ENCODE measurements at regions not wholly inside any gene's neighbourhood (a gene's known extent, or its start where the extent isn't known, plus 50 kb on each side); places are given as distances from the start of the nearest gene placed in this dataset.

DNA sequence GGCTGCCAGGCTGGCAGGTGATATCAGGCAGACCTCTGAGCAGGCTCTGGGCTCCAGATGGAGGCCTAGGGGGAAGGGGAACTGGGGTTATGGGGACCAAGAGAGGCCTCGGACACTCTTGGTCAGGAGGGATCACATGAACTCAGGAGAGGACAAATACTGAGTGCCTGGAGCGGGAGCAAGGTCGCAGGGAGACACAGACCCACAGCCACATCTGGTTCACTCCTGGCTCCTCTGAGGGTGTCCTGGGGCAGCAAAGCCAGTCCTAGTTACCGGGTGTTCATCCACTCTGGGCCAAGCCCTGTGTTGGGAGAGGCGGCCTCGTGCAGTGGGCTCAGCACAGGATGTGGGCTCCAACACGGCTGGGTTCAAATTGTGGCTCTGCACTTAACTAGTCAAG, 239.0 kb downstream of the PTPRU start:
- Histone ChIP-seq H3K36me3 (ENCODE audit: insufficient read depth, low read depth, low read length) (no peaks in the 10 kb centered on the region), H3K27me3 (ENCODE audit: insufficient read depth, low read length) (peaks cover 16% of the 10 kb centered on the region), H3K9ac (ENCODE audit: low read depth, low read length) (no peak overlapping the region), H3K4me1 (ENCODE audit: insufficient read depth, low read length) (peaks cover 9% of the 10 kb centered on the region; the same call in 1 of the 2 replicates), H3K4me3 (ENCODE audit: low read length) (no peak overlapping the region), H3K27ac (ENCODE audit: low read length) (no peak overlapping the region), H3K9me3 (ENCODE audit: insufficient read depth, low read depth, low read length) (no peaks in the 10 kb centered on the region)

DNA sequence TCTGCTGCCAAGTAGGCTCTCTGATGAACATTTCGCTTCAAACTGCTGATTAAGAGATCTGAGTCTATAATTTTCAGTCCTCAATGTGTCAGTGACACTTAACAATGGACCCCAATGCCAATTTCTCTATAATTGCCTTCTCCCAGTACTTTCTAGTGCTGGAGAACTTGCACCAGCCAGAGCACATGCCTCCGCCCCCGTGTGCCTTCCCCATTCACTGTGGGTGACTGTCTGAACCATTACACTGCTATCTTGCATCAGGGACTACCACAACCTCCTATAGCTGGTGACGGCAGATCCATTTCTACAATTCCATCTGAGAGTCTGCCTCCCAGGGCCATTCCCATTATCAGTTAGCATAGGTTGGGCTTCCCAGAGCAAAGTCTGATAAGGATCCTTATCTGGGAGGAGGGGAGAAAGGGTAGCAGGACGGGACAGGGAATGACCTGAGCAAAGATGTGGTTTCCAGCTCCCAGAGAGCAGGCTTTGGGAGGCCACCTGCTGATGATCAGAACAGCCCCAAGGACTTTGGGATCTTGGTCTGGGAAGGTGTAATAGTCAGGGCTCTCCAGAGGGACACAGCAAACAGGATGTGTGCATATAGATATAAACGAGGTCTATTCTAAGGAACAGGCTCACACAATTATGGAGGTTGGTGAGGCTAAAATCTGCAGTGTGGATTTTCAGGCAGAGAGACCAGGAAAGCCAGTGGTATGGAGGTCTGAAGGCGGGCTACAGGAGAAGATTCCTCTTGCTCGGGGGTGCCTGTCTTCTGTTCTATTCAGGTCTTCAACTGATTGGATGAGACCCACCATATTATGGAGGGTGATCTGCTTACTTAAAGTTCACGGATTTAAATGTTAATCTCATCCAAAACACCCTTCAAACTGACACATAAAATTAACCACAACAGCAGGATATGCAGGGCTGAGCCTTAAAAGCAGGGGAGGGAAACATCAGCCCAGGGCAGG, 238.2 kb downstream of the PTPRU start:
- H3K4me3 ChIP-seq (ENCODE audit: low read length) = no peak overlapping the region
- H3K9me3 ChIP-seq (ENCODE audit: insufficient read depth, low read depth, low read length) = no peaks in the 10 kb centered on the region
- H3K27ac ChIP-seq (ENCODE audit: low read length) = no peak overlapping the region
- no peaks in the 10 kb centered on the region for H3K36me3 ChIP-seq (ENCODE audit: insufficient read depth, low read depth, low read length)
- peaks cover 11% of the 10 kb centered on the region for H3K27me3 ChIP-seq (ENCODE audit: insufficient read depth, low read length)
- H3K9ac ChIP-seq (ENCODE audit: low read depth, low read length) = no peak overlapping the region
- H3K4me1 ChIP-seq (ENCODE audit: insufficient read depth, low read length) = peaks cover 9% of the 10 kb centered on the region; the same call in 1 of the 2 replicates

DNA sequence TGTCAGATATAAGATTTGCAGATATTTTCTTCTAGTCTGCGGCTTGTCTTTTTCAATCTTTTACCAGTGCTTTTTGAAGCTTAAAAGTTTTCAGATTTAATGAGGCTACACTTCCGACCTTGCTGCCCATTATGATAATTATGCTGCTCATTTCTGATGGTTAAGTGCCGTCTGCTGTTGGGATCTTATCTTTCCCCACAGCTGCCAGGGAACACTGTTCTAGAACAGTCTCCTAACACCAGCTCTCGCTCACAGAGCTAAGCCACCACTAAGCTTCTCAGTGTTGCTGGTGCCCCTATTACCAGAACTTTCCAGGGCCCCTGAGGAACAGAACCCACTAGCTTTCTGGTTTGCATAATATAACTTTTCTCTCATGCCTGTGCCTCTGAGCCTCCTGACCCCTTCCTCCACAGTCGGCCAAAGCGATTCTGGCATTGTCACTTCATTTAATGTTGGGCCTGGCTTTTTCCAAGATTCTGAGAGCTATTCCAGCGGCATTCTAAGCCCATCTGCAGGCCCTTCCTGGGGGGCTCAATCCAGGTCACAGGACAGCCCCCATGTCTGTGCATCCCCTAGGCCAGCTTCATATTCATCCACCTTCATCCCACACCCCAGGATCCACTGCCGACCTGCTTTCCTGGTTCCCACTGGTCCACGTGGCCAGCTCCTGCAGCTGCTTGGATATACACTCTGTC, 237.0 kb downstream of the PTPRU start:
- no peaks in the 10 kb centered on the region for H3K9me3 ChIP-seq (ENCODE audit: insufficient read depth, low read depth, low read length)
- no peak overlapping the region for H3K27ac ChIP-seq (ENCODE audit: low read length)
- no peaks in the 10 kb centered on the region for H3K36me3 ChIP-seq (ENCODE audit: insufficient read depth, low read depth, low read length)
- no peaks in the 10 kb centered on the region; the same call in 1 of the 2 replicates for H3K27me3 ChIP-seq (ENCODE audit: insufficient read depth, low read length)
- peaks cover 4% of the 10 kb centered on the region; the same call in 1 of the 2 replicates for H3K4me1 ChIP-seq (ENCODE audit: insufficient read depth, low read length)
- H3K9ac ChIP-seq (ENCODE audit: low read depth, low read length) = no peak overlapping the region
- no peak overlapping the region for H3K4me3 ChIP-seq (ENCODE audit: low read length)

DNA sequence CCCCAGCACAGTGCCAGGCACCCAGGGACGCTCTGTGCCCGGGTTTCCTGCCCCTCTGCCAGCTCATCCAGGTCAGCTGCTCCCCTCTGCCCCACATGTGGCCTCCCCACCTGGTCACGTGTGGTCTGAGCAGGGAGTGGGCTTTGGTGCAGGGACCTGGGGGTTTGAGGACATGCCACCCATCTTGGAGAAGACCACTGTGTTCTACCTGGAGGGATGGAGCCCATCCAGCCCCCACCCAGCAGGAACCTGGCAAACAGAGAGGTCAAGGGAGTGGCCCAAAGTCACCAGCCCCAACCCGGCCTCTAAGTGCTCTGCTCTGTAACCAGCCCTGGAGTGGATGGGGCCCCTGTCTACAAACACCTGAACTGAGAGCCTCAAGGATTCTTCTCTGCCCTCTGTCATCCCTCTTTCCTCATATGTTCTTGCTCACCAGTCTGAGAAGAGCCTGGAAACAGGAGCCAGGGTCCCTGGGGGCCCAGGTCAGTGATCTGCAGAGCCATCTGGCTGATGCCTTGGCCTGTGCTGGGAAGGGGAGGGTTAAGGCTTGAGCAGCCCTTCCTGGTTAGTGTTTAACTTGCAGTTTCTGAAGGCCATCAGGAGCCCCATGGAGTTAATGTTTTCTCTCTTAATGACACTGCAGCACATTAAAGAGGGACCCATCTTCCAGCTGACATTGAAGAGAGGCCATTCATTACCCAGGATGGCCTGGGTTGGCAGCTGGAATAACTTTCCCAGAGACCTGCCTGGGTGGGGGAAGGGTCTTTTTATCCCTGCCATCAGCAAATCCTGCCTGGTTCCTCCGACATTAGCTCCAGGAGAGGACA, 235.4 kb downstream of the PTPRU start:
- no peaks in the 10 kb centered on the region for H3K27me3 ChIP-seq (ENCODE audit: insufficient read depth, low read length)
- peaks cover 4% of the 10 kb centered on the region; the same call in 1 of the 2 replicates for H3K4me1 ChIP-seq (ENCODE audit: insufficient read depth, low read length)
- no peaks in the 10 kb centered on the region for H3K36me3 ChIP-seq (ENCODE audit: insufficient read depth, low read depth, low read length)
- H3K9ac ChIP-seq (ENCODE audit: low read depth, low read length) = no peak overlapping the region
- no peak overlapping the region for H3K27ac ChIP-seq (ENCODE audit: low read length)
- H3K4me3 ChIP-seq (ENCODE audit: low read length) = no peak overlapping the region
- no peaks in the 10 kb centered on the region for H3K9me3 ChIP-seq (ENCODE audit: insufficient read depth, low read depth, low read length)

DNA sequence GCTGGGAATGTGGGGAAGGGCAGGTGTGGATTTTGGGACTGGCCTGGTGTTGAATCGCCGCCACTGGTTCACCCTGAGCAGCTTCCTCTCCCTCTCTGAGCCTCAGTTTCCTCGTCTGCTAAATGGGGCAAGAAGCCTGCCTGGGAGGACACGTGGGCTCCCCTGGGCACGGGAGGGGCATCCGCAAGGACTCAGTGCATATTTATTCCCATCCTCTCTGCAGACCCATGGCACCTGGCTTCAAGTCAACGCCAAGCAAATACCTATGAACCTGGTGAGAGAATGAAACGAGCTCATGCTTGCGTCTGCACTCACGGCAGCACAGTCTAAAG, 234.4 kb downstream of the PTPRU start:
- no peak overlapping the region for H3K4me3 ChIP-seq (ENCODE audit: low read length)
- H3K36me3 ChIP-seq (ENCODE audit: insufficient read depth, low read depth, low read length) = no peaks in the 10 kb centered on the region
- no peak overlapping the region for H3K9ac ChIP-seq (ENCODE audit: low read depth, low read length)
- peaks cover 4% of the 10 kb centered on the region; the same call in 1 of the 2 replicates for H3K4me1 ChIP-seq (ENCODE audit: insufficient read depth, low read length)
- H3K27ac ChIP-seq (ENCODE audit: low read length) = no peak overlapping the region
- H3K9me3 ChIP-seq (ENCODE audit: insufficient read depth, low read depth, low read length) = no peaks in the 10 kb centered on the region
- H3K27me3 ChIP-seq (ENCODE audit: insufficient read depth, low read length) = no peaks in the 10 kb centered on the region

DNA sequence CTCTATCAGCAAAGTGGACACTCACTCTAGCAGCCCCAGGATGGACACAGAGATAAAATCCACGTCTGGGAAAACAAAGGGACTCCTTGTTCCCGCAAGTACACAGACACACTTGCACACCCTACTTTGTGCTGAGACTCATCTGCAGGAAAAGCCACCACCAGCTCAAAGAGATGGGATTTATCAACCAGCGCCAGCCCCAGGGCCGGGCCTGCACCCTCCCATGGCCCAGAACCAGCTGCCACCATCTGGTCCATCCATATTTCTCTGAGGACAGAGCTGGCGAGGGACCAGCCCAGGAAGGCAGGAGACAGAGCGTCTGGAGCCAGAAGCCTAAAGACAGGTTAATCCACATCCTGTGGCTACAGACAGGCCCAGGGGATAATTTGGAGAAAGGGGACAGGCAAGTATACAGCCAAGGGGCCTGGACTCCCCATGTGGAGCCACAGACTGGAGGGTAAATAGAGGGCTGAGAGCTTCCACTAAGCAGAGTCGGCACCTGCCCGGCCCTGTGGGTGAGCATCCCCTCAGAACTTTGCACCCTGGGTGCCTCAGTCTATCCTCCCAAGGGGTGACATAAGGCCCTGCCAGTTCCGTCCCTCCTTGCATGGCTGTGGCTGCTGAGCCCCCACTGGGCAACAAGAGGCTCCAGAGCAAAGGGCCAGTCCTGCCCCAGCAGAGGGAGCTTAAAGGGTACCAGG, 233.9 kb downstream of the PTPRU start:
- Histone ChIP-seq H3K4me1 (ENCODE audit: insufficient read depth, low read length) (peaks cover 4% of the 10 kb centered on the region; the same call in 1 of the 2 replicates), H3K9me3 (ENCODE audit: insufficient read depth, low read depth, low read length) (peaks cover 4% of the 10 kb centered on the region), H3K27ac (ENCODE audit: low read length) (no peak overlapping the region), H3K4me3 (ENCODE audit: low read length) (no peak overlapping the region), H3K27me3 (ENCODE audit: insufficient read depth, low read length) (no peaks in the 10 kb centered on the region), H3K9ac (ENCODE audit: low read depth, low read length) (no peak overlapping the region), H3K36me3 (ENCODE audit: insufficient read depth, low read depth, low read length) (no peaks in the 10 kb centered on the region)

DNA sequence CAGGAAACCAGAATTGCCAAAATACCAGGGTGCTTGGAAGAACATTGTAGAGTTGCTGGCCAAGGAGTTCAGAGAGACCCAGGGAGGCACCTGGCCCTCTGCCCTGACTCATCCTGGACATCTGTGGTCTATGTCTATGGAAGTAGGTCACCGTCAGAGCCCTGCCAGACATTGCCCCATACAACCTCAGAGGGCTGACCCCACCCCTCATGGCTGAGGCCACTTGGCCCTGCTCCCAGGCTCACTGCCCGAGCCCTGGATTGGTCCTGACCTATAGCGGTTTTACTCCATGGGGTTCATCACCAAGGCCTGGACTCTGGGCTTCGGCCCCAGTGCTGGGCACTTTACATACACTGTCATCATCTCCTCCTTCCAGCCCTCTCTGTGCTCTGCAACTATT, 233.1 kb downstream of the PTPRU start:
- Histone ChIP-seq H3K36me3 (ENCODE audit: insufficient read depth, low read depth, low read length) (no peaks in the 10 kb centered on the region), H3K4me1 (ENCODE audit: insufficient read depth, low read length) (peaks cover 4% of the 10 kb centered on the region; the same call in 1 of the 2 replicates), H3K27ac (ENCODE audit: low read length) (no peak overlapping the region), H3K4me3 (ENCODE audit: low read length) (no peak overlapping the region), H3K27me3 (ENCODE audit: insufficient read depth, low read length) (no peaks in the 10 kb centered on the region), H3K9me3 (ENCODE audit: insufficient read depth, low read depth, low read length) (peaks cover 8% of the 10 kb centered on the region), H3K9ac (ENCODE audit: low read depth, low read length) (no peak overlapping the region)

DNA sequence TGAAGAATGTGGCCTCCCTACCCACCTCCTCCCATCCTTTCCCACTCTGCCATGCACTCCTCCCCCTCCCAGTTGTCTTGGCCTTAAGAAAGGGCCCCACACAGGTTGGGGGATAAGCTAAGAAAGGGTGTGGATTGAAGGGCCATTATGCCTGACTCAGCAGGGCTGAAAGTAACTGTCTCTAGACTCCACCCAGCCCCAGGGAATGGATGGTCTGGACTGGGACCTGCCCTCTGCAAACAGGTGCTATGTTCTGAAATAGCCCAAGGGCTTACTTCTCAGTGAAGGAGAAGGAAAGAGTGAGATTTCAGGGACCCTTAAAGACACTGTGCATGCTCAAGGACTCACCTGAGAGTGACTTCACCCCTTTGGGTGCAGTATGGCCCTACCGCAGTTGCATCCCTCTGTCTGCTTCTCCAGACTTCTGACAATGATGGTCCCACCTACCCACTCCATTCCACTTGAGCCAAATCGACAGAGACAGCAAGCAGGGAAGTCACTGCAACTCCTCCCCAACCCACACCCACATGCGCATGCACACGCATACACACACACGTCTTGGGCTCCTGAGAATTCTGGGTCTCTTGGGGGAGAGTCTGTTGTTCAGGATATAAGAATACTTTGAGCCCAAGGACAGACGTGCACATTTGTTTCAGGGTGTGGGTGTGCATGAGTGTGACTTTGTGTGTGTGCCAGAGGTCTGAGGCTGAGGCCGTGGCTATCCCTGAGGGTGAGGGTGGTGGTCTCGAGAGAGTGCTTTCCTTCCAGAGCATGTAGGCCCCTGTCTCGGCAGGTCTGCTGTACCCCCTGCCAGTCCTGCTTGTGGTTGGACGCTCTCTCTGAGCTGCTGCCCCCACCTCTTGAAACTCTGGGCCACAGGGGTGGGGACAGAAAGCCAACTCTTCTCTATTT, 231.9 kb downstream of the PTPRU start:
- no peak overlapping the region for H3K27ac ChIP-seq (ENCODE audit: low read length)
- no peak overlapping the region for H3K9ac ChIP-seq (ENCODE audit: low read depth, low read length)
- H3K9me3 ChIP-seq (ENCODE audit: insufficient read depth, low read depth, low read length) = peaks cover 8% of the 10 kb centered on the region
- H3K4me3 ChIP-seq (ENCODE audit: low read length) = no peak overlapping the region
- no peaks in the 10 kb centered on the region for H3K36me3 ChIP-seq (ENCODE audit: insufficient read depth, low read depth, low read length)
- H3K27me3 ChIP-seq (ENCODE audit: insufficient read depth, low read length) = no peaks in the 10 kb centered on the region
- H3K4me1 ChIP-seq (ENCODE audit: insufficient read depth, low read length) = peaks cover 4% of the 10 kb centered on the region; the same call in 1 of the 2 replicates

DNA sequence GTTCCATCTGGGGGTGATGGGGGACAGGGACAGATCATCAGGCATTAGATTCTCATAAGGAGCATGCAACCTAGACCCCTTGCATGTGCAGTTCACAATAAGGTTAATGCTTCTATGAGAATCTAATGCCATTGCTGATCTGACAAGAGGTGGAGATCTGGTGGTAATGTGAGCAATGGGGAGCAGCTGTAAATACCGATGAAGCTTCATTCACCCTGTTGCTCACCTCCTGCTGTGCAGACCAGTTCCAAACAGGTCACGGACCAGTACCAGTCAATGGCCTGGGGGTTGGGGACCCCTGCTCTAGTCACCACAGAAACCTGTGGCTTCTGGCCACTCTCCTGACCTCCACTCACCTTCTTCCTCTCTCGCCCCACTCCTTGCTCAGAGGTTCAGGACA, 229.9 kb downstream of the PTPRU start:
- H3K4me1 ChIP-seq (ENCODE audit: insufficient read depth, low read length) = no peaks in the 10 kb centered on the region
- no peaks in the 10 kb centered on the region for H3K36me3 ChIP-seq (ENCODE audit: insufficient read depth, low read depth, low read length)
- H3K27ac ChIP-seq (ENCODE audit: low read length) = no peak overlapping the region
- no peak overlapping the region for H3K4me3 ChIP-seq (ENCODE audit: low read length)
- H3K9me3 ChIP-seq (ENCODE audit: insufficient read depth, low read depth, low read length) = peaks cover 8% of the 10 kb centered on the region
- no peak overlapping the region for H3K9ac ChIP-seq (ENCODE audit: low read depth, low read length)
- H3K27me3 ChIP-seq (ENCODE audit: insufficient read depth, low read length) = no peaks in the 10 kb centered on the region

DNA sequence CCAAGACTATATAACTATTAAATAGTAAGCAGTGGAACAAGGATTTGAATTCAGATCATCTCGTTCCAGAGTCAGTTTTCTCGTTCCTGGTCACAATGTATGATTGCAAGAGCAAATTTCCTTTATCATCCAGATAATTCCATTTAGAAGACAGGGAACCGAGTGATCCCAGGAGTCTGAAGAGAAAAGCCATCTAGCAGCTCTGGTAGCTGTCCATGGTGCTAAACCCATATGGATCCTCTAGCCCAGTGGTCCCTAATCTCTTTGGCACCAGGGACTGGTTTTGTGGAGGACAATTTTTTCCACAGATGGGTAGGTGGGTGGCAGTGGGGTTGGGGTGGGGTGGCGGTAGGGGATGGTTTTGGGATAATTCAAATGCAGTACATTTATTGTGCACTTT, 229.4 kb downstream of the PTPRU start:
- Histone ChIP-seq H3K9ac (ENCODE audit: low read depth, low read length) (no peak overlapping the region), H3K9me3 (ENCODE audit: insufficient read depth, low read depth, low read length) (peaks cover 8% of the 10 kb centered on the region), H3K27ac (ENCODE audit: low read length) (no peak overlapping the region), H3K27me3 (ENCODE audit: insufficient read depth, low read length) (no peaks in the 10 kb centered on the region), H3K36me3 (ENCODE audit: insufficient read depth, low read depth, low read length) (no peaks in the 10 kb centered on the region), H3K4me3 (ENCODE audit: low read length) (no peak overlapping the region), H3K4me1 (ENCODE audit: insufficient read depth, low read length) (no peaks in the 10 kb centered on the region)
